ENCODE measurements at regions not wholly inside any gene's neighbourhood (a gene's known extent, or its start where the extent isn't known, plus 50 kb on each side); places are given as distances from the start of the nearest gene placed in this dataset.

DNA sequence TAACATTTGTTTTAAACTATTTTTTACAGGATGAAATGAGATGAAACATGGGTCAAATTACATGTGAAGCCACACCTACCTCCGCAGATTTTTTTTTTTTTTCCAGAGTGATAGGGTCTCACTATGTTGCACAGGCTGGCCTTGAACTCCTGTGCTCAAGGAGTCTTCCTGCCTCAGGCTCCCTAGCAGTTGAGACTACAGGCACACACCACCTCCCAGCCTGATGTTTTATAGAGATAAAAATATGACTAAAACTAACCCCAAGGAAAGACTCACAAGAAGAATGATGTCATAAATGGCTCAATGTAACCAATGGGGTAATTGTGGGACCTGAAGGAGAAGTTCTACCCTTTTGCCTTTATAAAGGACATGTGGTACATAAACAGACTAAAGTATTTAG is 52.3 kb upstream of the SOX6 start:
- no peaks in the 10 kb centered on the region for H3K9me2 ChIP-seq (ENCODE audit: insufficient read depth)
- POLR2A ChIA-PET = no interaction called here
- H3K4me3 ChIP-seq (replicated peaks in 1 of 2; ENCODE audit: low read depth in 1 of 2, low read length in 2 of 2) = no peak overlapping the region
- H2AFZ ChIP-seq (ENCODE audit: low read depth, low read length, poor library complexity, severe bottlenecking) = no peak overlapping the region
- no peaks in the 10 kb centered on the region for H3K9me3 ChIP-seq (ENCODE audit: control insufficient read depth in 1 of 2, insufficient read depth in 1 of 2, low read depth in 1 of 2, low read length in 2 of 2)
- BruUV-seq (replicated peaks) = no TSS peak
- RAD21 ChIA-PET (ENCODE audit: low non-redundant PET in 1 of 2, low total read pairs in 2 of 2, uncharacterized antibody in 2 of 2, unreplicated experiment in 2 of 2) = no interaction called here
- TF ChIP-seq, protein P1, sequence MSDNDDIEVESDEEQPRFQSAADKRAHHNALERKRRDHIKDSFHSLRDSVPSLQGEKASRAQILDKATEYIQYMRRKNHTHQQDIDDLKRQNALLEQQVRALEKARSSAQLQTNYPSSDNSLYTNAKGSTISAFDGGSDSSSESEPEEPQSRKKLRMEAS (IDR thresholded peaks at IDR 0.05) = no peak
- TF ChIP-seq, protein P2, sequence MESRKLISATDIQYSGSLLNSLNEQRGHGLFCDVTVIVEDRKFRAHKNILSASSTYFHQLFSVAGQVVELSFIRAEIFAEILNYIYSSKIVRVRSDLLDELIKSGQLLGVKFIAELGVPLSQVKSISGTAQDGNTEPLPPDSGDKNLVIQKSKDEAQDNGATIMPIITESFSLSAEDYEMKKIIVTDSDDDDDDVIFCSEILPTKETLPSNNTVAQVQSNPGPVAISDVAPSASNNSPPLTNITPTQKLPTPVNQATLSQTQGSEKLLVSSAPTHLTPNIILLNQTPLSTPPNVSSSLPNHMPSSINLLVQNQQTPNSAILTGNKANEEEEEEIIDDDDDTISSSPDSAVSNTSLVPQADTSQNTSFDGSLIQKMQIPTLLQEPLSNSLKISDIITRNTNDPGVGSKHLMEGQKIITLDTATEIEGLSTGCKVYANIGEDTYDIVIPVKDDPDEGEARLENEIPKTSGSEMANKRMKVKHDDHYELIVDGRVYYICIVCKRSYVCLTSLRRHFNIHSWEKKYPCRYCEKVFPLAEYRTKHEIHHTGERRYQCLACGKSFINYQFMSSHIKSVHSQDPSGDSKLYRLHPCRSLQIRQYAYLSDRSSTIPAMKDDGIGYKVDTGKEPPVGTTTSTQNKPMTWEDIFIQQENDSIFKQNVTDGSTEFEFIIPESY (IDR thresholded peaks at IDR 0.05; ENCODE audit: extremely low read depth, insufficient replicate concordance, low read length) = no peak
- TF ChIP-seq SIN3A (IDR thresholded peaks at IDR 0.05; ENCODE audit: low read depth) (no peak), SRF (IDR thresholded peaks at IDR 0.05; ENCODE audit: low read depth) (no peak), EGR1 (IDR thresholded peaks at IDR 0.05; ENCODE audit: low read depth) (no peak), ZFX (IDR thresholded peaks at IDR 0.05) (no peak)
- CTCF ChIA-PET = no interaction called here
- no peak overlapping the region for H3K27ac ChIP-seq (ENCODE audit: low read depth, low read length)
- H3K79me2 ChIP-seq (ENCODE audit: insufficient read depth, low read length) = no peaks in the 10 kb centered on the region
- ATAC-seq = no peak
- no peak overlapping the region for H3K4me2 ChIP-seq (ENCODE audit: low read length)
- intact Hi-C loops (cut with micrococcal nuclease) = no loop called here
- no peaks in the 10 kb centered on the region for H4K20me1 ChIP-seq (ENCODE audit: insufficient read depth)
- peaks cover 5% of the 10 kb centered on the region for H3K27me3 ChIP-seq (ENCODE audit: insufficient read depth, low read length)
- H3K36me3 ChIP-seq (ENCODE audit: control insufficient read depth in 1 of 2, insufficient read depth in 2 of 2, low read length in 2 of 2) = no peaks in the 10 kb centered on the region
- H3K4me1 ChIP-seq (ENCODE audit: control insufficient read depth in 1 of 2, insufficient read depth in 2 of 2, low read length in 2 of 2) = no peaks in the 10 kb centered on the region
- no peak overlapping the region for H3K9ac ChIP-seq (ENCODE audit: low read length)
- no peak for DNase-seq (ENCODE audit: low read depth, low spot score)

DNA sequence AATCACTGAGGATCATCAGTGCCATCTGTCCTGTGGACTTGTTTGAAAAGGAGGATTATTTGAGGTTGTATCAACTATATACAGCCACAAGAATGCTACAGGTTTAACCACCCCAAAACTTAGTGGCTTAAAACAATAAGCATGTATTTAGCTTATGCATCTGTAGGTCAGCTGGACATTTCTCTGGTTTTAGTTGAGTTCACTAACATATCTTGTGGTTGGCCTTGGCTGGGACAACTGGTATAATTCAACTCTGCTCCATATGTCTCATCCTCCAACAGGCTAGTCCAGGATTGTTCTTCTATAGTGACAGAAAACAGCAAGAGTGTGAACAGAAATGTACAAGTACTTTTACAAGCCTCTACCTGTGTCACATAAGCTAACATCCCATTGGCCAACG is 49.9 kb upstream of the SOX6 start:
- Histone ChIP-seq H3K9ac (ENCODE audit: low read length) (no peak overlapping the region), H3K9me2 (ENCODE audit: insufficient read depth) (no peaks in the 10 kb centered on the region), H3K4me2 (ENCODE audit: low read length) (no peak overlapping the region), H3K36me3 (ENCODE audit: control insufficient read depth in 1 of 2, insufficient read depth in 2 of 2, low read length in 2 of 2) (no peaks in the 10 kb centered on the region), H3K27me3 (ENCODE audit: insufficient read depth, low read length) (peaks cover 17% of the 10 kb centered on the region), H2AFZ (ENCODE audit: low read depth, low read length, poor library complexity, severe bottlenecking) (no peak overlapping the region), H4K20me1 (ENCODE audit: insufficient read depth) (no peaks in the 10 kb centered on the region), H3K27ac (ENCODE audit: low read depth, low read length) (no peak overlapping the region), H3K9me3 (ENCODE audit: control insufficient read depth in 1 of 2, insufficient read depth in 1 of 2, low read depth in 1 of 2, low read length in 2 of 2) (no peaks in the 10 kb centered on the region), H3K4me1 (ENCODE audit: control insufficient read depth in 1 of 2, insufficient read depth in 2 of 2, low read length in 2 of 2) (no peaks in the 10 kb centered on the region), H3K79me2 (ENCODE audit: insufficient read depth, low read length) (no peaks in the 10 kb centered on the region), H3K4me3 (replicated peaks in 1 of 2; ENCODE audit: low read depth in 1 of 2, low read length in 2 of 2) (no peak overlapping the region)
- ChIA-PET RAD21 (ENCODE audit: low non-redundant PET in 1 of 2, low total read pairs in 2 of 2, uncharacterized antibody in 2 of 2, unreplicated experiment in 2 of 2) (no interaction called here), CTCF (no interaction called here), POLR2A (no interaction called here)
- TF ChIP-seq JUND (IDR thresholded peaks at IDR 0.05) (no peak), TCF7L2 (IDR thresholded peaks at IDR 0.05; ENCODE audit: borderline replicate concordance, extremely low read depth, insufficient read depth, insufficient read length) (no peak), SRF (IDR thresholded peaks at IDR 0.05; ENCODE audit: low read depth) (no peak), SP1 (IDR thresholded peaks at IDR 0.05; ENCODE audit: low read depth) (no peak), CEBPB (IDR thresholded peaks at IDR 0.05; ENCODE audit: low read depth) (no peak), YY1 (IDR thresholded peaks at IDR 0.05; ENCODE audit: extremely low read depth, insufficient replicate concordance, low read depth, low read length) (no peak), EGR1 (IDR thresholded peaks at IDR 0.05; ENCODE audit: low read depth) (no peak), RAD21 (IDR thresholded peaks at IDR 0.05; ENCODE audit: low read depth) (no peak), POLR2AphosphoS5 (IDR thresholded peaks at IDR 0.05; ENCODE audit: low read depth, low read length) (no peak), EZH2 (IDR thresholded peaks at IDR 0.05) (no peak), SIN3A (IDR thresholded peaks at IDR 0.05; ENCODE audit: low read depth) (no peak), CBX3 (IDR thresholded peaks at IDR 0.05; ENCODE audit: low read depth) (no peak)
- TF ChIP-seq, protein P3, sequence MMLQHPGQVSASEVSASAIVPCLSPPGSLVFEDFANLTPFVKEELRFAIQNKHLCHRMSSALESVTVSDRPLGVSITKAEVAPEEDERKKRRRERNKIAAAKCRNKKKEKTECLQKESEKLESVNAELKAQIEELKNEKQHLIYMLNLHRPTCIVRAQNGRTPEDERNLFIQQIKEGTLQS (IDR thresholded peaks at IDR 0.05) = no peak
- no peak for DNase-seq (ENCODE audit: low read depth, low spot score)
- BruUV-seq (replicated peaks) = no TSS peak
- intact Hi-C loops (cut with micrococcal nuclease) = no loop called here
- ATAC-seq = no peak

Data from HCT116 (cell line).